Iris pigment epithelial cell (primary cell): ENCODE measurements at regions not wholly inside any gene's neighbourhood (a gene's known extent, or its start where the extent isn't known, plus 50 kb on each side); places are given as distances from the start of the nearest gene placed in this dataset.

Experiments used
- DNase-seq: peaks from one replicate; pipeline ENCODE4 v3.0.0-alpha.2; 2011; ENCODE audit warnings: low read depth

DNA sequence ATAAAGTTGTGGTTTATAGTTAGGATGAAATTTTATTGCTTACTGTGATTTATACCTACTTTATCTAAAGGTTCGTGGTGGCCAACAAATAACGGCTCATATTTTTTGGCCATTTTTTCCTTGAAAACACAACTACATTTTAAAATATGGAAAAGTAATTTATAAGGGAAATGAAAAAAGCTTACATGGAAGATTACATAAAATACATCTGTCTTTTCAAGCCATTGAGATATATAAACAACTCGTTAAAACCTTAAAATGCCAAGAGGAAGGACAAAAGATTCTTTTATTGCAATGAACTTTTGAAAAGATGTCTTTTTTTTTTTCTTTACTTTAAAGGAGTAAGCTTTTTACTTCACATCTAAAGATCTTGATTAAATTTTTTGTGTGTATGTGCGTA, 55.4 kb upstream of the EYA4 start:
- no peak for DNase-seq

DNA sequence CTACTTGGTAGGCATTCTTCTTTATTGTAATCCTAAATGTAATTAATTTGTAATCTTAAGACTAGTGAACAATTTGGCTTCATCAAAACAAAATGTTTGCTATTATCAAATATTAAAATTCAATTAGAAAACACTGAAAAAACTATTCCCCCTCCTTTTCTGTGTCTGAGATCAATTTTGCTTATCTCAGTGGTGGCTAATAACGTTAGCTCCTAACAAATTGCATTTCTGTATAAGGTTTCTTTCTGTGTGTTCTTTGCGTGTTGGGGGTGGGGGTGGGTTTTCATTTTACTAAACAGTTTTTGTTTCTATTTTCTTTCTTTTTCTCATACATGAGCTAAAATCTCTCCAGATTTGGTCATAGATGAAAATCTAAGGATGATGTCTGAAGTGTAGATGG, 54.0 kb upstream of the EYA4 start:
- no peak for DNase-seq

DNA sequence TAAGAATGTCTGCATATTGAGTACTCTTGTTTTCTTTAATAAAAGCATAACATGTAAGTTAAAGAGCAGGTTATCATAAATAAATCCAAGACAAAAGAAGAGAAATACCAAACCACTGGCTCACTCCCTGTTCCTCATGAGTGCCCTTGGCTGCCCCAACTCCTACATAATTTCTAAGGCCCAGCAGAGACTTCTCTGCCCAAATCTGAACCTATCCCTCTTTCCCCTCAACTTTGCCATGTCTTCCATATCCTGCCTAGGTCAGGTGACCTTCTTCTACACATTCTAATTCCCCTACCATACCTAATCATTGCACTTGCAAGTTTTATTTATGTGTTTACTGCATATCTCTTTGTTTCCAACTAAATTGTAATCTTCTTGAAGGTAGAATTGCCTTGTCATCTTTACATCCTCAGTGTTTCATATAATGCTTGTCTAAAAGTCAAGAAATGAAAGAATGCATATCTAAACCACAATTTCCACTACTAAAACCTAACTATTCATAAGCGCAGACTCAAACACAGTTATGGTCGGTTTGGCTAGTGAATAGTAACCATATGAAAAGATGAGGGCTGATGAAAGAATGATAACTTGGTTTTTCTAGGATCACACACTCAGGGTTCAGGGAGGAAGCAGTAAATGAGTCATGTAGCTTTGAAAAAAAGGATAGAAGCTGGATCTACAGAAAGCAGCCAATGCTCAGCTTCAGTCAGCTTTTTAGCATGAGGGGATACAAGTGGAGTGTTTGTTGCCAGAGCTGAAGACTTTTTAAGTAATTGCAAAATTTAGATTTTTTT, 53.3 kb upstream of the EYA4 start:
- DNase-seq: peak; percentile 36

DNA sequence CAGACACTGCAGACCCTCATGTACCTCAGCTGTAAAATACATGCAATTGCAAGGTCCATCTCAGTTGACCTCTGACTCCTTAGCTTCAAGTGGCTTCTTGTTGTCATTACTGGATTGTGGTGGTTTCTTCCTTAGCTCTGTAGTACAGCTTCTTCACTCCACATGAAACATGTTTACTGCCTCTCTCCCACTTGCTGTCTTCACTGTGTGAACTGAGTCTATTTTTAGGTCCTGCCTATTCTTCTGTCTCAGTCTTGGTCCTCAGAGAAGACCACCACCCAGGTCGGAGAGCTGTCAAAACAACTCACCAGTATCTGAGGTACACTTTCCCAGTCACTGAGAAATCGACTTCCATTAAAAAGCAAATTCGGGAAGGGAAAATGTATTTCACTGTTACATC, 50.2 kb upstream of the EYA4 start:
- DNase-seq: no peak

DNA sequence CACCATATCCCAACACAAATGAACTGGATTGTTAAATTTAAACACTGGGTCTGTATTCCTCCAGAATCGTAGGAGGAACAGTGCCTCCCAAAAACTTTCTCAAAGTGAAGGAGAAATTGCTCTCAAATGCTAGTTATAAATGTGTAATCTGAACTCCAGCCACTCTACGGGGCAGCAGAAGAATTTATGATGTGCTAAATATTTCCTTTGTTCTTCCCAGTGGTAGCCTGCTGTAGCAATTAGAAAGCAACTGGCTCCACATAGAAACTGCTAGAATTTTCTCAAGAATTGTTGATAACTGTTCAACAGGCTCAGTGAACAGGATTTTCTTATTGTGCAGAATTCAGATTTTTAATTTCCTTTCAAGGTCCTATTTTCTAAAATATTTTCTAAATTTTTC, 49.8 kb upstream of the EYA4 start:
- no peak for DNase-seq
